ES-I3 (cell line): ENCODE measurements at regions not wholly inside any gene's neighbourhood (a gene's known extent, or its start where the extent isn't known, plus 50 kb on each side); places are given as distances from the start of the nearest gene placed in this dataset.

Experiments
- H3K36me3 ChIP-seq: 2 replicates; pipeline ENCODE4 v1.6.1; 2013; ENCODE audit warnings: mild to moderate bottlenecking, low read length, control low read depth, moderate library complexity; ENCODE audit not compliant: insufficient read depth
- H3K4me1 ChIP-seq: 2 replicates; pipeline ENCODE4 v1.6.1; 2013; ENCODE audit warnings: mild to moderate bottlenecking, control low read depth, low read length; ENCODE audit not compliant: insufficient read depth
- H3K9ac ChIP-seq: 2 replicates; pipeline ENCODE4 v1.6.1; 2013; ENCODE audit warnings: low read depth, mild to moderate bottlenecking, low read length, moderate library complexity
- H3K9me3 ChIP-seq: 2 replicates; pipeline ENCODE4 v1.6.1; 2013; ENCODE audit warnings: mild to moderate bottlenecking, low read length, moderate library complexity; ENCODE audit not compliant: control insufficient read depth, insufficient read depth

DNA sequence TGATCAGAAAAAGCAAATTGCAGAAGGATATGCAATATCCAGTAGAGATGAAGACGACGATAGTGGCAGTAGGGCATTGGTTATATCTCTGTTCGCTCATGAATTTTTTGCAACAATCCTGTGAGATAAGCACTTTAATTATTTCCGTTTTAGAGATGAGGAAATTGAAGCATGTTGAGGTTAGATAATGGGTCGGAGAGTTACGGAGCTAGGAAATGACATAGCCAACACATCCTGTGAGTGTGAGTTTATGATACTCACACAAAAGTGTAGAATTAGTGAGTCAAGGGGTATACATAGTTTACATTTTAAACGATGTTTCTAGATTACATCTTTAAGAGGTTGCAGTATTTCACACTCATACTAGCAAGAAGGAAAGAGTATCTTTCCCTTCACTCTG, 123.1 kb upstream of the ARL4C start:
- Histone ChIP-seq H3K36me3 (no peaks in the 10 kb centered on the region), H3K4me1 (peaks cover 6% of the 10 kb centered on the region), H3K9ac (no peak overlapping the region), H3K9me3 (no peaks in the 10 kb centered on the region)

DNA sequence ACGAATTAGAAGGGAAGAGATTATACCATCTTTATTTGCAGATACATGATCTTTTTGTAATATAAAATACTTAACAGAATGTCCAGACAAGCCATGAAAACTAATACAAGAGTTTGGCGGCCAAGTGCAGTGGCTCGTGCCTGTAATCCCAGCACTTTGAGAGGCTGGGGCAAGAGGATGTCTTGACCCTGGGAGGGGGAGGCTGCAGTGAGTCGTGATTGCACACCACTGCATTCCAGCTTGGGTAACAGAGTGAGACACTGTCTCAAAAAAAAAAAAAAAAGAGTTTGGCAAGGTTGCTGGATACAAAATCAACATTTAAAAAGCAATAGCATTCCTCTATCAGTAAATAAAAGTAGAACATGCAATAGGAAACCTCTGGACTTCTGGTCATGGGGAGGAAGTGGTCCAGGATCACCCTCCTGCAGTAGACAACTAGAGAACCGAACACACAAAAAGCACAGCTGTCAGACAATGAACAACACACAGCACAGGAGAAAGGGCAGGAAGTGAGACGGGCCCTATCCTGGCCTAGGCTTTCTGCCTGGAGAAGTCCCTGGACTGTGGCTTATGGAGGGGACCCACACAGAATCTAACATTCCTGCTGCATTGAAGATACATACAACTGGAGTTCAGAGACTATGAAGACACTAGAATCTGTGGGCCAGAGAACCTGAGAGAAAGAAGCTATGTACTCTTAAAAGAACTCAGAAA, 118.9 kb upstream of the ARL4C start:
- H3K9ac ChIP-seq, result no peak overlapping the region
- H3K36me3 ChIP-seq, result no peaks in the 10 kb centered on the region
- no peaks in the 10 kb centered on the region for H3K4me1 ChIP-seq
- no peaks in the 10 kb centered on the region for H3K9me3 ChIP-seq

DNA sequence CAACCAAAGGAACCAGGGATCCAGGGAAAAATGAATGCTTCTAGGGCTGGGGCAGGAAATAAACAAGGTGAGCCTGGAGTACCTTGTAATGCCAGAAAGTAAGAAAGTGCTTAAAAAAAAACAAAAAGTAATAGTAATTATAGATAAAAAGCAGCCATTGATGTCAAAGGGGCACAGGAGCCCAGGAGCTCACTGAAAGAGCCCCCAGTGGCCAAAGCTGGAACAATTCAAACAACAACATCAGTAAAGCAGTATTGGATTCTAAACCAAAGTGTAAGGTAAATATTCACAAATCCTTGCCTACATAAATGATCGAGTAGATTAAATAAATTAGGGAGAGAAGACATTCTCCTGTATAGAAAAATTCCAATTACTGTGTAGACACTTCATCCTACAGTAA, 114.3 kb upstream of the ARL4C start:
- Histone ChIP-seq H3K9ac (no peak overlapping the region), H3K9me3 (no peaks in the 10 kb centered on the region), H3K4me1 (no peaks in the 10 kb centered on the region), H3K36me3 (no peaks in the 10 kb centered on the region)

DNA sequence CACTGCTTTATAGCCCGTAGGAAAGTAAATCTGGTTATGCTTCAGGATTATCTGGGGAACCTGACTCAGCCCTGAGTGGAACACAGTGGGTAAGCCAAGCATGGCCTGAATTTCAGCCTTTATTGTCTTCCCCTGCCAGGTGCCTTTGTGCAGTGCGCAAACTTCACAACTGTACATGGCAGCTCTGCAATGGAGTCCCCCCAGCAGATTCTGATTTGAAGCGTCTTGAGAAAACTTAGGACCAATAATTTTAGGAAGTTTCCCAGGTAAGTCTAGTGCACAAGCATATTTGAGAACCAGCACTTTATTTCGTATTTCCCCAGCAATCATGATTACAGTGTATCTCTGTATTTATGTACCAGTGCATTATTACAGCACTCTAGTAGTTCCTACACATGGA, 112.1 kb upstream of the ARL4C start:
- Histone ChIP-seq H3K36me3 (no peaks in the 10 kb centered on the region), H3K4me1 (no peaks in the 10 kb centered on the region), H3K9ac (no peak overlapping the region), H3K9me3 (no peaks in the 10 kb centered on the region)

DNA sequence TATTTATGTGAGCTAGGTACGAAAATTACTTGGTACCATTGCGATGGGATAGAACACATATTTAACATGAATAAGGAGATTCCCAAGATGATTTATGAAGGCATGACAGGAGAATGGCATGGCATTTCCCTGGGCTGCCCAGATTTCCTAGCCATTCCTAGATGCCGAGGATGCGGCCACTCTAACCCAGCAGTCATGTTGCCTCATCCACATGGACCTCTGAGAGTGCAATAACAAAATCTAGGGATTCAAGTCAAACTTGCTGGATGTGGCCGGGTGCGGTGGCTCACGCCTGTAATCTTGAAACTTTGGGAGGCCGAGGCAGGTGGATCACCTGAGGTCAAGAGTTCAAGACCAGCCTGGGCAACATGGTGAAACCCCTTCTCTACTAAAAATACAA, 110.8 kb upstream of the ARL4C start:
- Histone ChIP-seq H3K9ac (no peak overlapping the region), H3K4me1 (no peaks in the 10 kb centered on the region), H3K36me3 (no peaks in the 10 kb centered on the region), H3K9me3 (no peaks in the 10 kb centered on the region)

DNA sequence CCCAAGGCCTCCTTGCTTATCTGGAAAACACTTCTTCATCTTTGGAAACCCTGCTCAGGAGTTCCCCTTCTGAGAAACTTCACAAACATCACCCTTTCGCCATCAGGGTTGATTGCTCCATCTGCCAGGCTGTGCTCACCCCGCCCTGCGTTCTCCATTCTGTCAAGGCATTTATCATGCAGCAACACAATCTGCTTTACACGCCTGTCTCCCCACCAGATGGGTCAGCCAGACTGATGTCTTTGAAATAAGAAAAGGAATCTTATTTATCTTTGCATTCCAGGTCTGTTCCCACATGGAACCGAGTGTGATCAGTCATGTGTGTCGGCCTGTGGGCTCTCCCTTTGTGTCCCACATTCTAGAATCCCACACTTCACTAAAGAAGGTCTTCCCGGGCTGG, 110.0 kb upstream of the ARL4C start:
- Histone ChIP-seq H3K9me3 (no peaks in the 10 kb centered on the region), H3K4me1 (no peaks in the 10 kb centered on the region), H3K36me3 (no peaks in the 10 kb centered on the region), H3K9ac (no peak overlapping the region)

DNA sequence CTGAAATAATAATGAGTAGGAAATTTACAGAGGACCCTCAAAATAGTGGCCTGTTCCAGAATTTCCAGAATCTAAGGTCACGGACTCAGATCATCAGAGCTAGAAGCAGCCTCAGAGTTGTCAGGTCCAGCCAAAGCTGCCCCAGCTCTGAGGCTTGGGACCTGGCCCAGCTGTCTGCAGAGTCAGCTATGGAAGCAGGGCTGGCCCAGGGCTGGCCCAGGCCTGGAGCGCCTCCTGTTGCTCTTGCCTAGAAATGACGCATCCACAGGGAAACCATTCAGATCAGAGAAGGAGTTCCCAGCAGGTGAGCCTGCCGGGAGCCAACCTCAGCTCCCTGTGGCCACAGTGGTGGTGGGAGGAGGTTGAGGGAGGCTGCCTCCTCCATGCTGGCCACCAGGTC, 106.7 kb upstream of the ARL4C start:
- Histone ChIP-seq H3K9me3 (no peaks in the 10 kb centered on the region), H3K4me1 (no peaks in the 10 kb centered on the region), H3K36me3 (no peaks in the 10 kb centered on the region), H3K9ac (no peak overlapping the region)

DNA sequence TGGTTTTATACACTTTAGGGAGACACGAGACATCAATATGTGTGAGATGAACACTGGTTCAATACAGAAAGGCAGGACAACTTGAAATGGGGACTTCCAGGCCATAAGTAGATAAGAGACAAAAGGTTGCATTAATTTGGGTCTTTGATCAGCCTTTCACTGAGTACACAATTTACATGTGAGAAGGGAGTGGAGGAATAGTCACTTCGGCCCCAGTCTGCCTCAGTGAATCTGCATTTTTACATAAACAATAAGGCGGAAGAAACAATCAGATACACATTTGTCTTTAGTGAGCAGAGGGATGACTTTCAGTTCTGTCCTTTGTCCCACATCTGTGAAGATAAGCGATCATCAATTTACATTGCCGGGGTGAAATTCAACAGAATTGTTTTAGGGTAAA, 104.3 kb upstream of the ARL4C start:
- Histone ChIP-seq H3K9ac (no peak overlapping the region), H3K36me3 (no peaks in the 10 kb centered on the region), H3K4me1 (peaks cover 13% of the 10 kb centered on the region), H3K9me3 (no peaks in the 10 kb centered on the region)

DNA sequence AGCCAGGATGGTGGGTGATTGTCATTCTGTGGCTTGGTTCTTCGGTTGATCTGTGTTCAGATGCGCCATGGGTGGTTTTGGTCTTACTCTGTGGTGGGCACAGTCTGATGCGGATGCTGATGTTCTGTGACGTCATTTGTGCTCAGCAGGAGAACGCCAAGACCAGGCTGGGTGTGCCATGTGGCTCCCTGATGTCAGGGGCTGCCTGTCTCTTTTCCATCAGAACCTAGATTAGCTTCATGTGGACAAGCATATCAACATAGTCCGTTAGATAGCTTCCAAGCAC, 100.6 kb upstream of the ARL4C start:
- H3K9ac ChIP-seq, result no peak overlapping the region
- no peaks in the 10 kb centered on the region for H3K9me3 ChIP-seq
- H3K36me3 ChIP-seq, result no peaks in the 10 kb centered on the region

DNA sequence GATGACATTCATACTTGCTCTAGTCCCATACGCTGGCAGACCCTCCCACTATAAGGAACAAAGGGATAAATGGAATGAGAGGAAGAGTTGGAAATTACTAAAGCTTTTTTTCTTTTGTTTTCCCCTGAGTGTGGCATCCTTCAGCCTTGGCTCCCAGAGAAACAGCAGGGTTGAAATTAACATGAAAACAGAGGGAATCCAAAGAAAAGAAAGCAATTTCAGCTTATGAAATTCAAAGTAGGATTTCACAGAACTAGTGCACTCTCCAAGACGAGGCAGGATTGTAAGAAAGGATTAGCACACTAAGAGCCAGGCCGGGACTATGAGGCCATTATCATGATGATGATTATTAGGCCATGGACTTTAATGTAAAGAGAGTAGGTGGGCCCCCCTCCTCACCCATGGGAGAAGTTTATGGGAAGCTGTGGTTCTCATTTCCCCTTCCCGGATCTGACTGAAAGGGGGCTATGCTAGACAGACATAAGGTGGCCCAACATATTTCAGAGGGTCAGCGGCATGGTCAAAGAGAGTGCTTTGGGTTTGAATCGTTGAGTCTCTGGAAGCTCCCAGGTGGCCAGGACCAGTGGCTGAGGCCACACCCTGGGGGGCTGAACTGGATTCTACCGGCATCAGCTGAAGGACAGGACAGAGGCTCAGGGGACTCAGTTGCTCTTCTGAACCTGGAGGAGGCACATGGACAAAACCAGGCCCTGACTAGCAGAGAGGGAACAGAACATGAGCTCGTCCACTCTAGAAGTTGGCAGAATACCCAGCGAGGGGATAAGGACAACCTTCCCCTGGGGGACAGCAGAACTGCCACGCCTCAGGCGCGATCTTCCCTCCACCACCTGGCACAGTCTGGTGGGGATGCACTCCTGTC, 100.1 kb upstream of the ARL4C start:
- H3K36me3 ChIP-seq, result no peaks in the 10 kb centered on the region
- no peak overlapping the region for H3K9ac ChIP-seq
- H3K4me1 ChIP-seq, result peaks cover 18% of the 10 kb centered on the region
- no peaks in the 10 kb centered on the region for H3K9me3 ChIP-seq

More for the DNA sequence above, 100.6 kb upstream of the ARL4C start:
- peaks cover 18% of the 10 kb centered on the region for H3K4me1 ChIP-seq

DNA sequence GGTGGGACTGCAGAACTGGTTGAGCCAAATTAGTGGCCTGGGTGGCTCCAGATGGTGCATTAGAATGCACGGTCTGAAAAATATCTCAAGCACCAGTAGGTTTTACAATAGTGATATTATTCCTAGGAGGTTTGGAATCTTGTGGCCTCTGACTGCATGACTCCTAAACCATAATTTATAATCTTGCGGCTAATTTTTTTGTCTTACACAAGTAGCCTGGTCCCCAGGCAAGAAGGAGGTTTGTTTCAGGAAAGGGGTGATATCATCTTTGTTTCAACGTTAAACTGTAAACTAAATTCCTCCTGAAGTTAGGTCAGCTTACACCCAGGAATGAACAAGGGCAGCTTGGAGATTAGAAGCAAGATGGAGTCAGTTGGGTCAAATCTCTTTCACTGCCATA, 98.9 kb upstream of the ARL4C start:
- Histone ChIP-seq H3K36me3 (no peaks in the 10 kb centered on the region), H3K9ac (no peak overlapping the region), H3K4me1 (peaks cover 18% of the 10 kb centered on the region), H3K9me3 (no peaks in the 10 kb centered on the region)

DNA sequence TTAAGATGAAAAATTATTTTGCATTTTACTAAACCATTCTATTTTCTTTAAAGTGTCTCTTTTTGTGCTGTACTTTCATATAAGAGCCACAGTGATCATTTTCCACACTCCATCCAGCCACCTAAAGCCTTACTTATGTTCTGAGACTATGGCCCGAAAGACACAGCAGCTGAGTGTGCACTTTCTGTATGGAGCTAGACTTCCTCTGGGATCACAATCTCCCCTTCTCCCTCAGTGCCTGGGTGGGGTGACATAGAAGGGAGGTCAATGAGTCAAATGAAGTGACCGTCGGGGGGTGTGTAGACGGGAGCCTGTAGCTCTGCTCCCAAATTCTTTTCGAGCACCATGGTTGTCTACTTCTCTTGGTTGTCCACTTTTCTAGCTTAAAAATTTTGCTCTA, 97.8 kb upstream of the ARL4C start:
- peaks cover 18% of the 10 kb centered on the region for H3K4me1 ChIP-seq
- H3K36me3 ChIP-seq, result no peaks in the 10 kb centered on the region
- H3K9ac ChIP-seq, result no peak overlapping the region
- no peaks in the 10 kb centered on the region for H3K9me3 ChIP-seq

DNA sequence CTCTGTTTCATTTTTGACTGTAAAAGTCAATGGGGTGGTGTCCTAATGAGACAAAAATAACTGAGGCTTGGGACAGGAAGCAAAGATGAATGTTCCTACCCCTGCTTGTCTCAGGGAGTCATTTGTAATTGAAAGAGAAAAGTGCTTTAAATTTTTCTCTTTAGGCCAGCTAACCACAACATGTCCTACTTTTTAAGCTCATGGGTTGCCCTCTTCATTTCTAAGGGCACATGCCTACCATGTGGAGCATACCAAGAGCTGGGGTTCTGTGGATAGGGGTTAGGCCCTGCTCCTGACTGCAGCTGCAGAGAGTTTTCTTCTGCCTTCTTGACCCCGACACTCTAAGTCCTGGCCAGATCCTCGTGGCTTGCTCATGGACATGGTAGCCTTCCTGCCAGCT, 96.8 kb upstream of the ARL4C start:
- H3K4me1 ChIP-seq, result peaks cover 18% of the 10 kb centered on the region
- no peaks in the 10 kb centered on the region for H3K36me3 ChIP-seq
- H3K9me3 ChIP-seq, result no peaks in the 10 kb centered on the region
- H3K9ac ChIP-seq, result no peak overlapping the region

DNA sequence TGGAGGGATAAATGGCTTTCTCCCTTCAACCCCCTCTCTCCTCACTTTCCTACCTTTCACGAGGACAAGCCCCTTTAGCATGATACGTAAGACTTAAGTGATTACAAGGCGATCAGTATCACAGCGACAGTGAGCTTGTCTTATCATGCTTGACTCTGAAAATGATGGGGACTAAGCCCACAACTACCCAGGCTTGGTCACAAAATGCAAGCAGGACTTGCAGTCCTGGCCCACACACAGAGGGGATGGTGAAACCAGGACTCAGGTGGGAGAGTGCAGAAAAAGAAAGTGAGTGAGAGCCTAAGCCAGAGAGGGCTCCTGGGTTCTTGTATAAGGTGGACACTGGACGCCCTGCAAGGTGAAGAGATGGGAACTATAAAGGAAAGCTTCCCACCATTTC, 95.7 kb upstream of the ARL4C start:
- Histone ChIP-seq H3K36me3 (no peaks in the 10 kb centered on the region), H3K4me1 (peaks cover 18% of the 10 kb centered on the region), H3K9me3 (no peaks in the 10 kb centered on the region), H3K9ac (no peak overlapping the region)

DNA sequence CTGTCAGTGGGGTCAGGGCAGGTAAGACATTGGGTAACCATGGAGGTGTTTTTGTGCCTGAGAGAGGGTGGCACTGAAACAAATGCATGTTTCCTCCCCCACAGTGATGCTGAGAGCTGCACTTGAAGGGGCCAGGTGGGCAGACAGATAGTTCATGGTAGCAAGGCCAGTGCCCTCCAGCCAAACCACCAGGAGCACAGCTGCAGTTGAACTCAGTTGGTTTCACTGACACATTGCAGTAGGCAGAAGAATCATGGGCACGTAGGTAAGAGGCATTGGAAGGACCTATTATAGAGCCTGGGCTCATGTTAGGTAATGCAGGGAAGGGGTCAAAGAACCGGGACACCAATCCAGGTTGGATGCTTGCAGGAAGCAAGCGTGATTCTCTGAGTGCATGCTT, 93.2 kb upstream of the ARL4C start:
- Histone ChIP-seq H3K4me1 (peaks cover 4% of the 10 kb centered on the region; the same call in 1 of the 2 replicates), H3K9ac (no peak overlapping the region), H3K9me3 (no peaks in the 10 kb centered on the region), H3K36me3 (no peaks in the 10 kb centered on the region)
